IgD-negative memory B cell (primary cell): ENCODE measurements at regions not wholly inside any gene's neighbourhood (a gene's known extent, or its start where the extent isn't known, plus 50 kb on each side); places are given as distances from the start of the nearest gene placed in this dataset.

Experiments
- H3K27ac Mint-ChIP-seq, 3 donors: one replicate each; pipeline ENCODE4 v1.8.0; 2020 to 2022; ENCODE audit warnings: mild to moderate bottlenecking in 3 of 3, mixed read lengths in 3 of 3, moderate library complexity in 1 of 3
- H3K27me3 Mint-ChIP-seq: one replicate; pipeline ENCODE4 v1.8.0; 2021; ENCODE audit warnings: mixed read lengths
- H3K36me3 Mint-ChIP-seq: one replicate; pipeline ENCODE4 v1.8.0; 2020; ENCODE audit warnings: mild to moderate bottlenecking, mixed read lengths
- H3K4me1 Mint-ChIP-seq, 3 donors: one replicate each; pipeline ENCODE4 v1.8.0; 2020 to 2022; ENCODE audit warnings: mixed read lengths in 3 of 3, mild to moderate bottlenecking in 1 of 3
- H3K4me3 Mint-ChIP-seq, 4 donors: one replicate each; pipeline ENCODE4 v1.8.0; 2020 to 2022; ENCODE audit warnings: mild to moderate bottlenecking in 4 of 4, mixed read lengths in 4 of 4, moderate library complexity in 3 of 4
- H3K9me3 Mint-ChIP-seq, 3 donors: one replicate each; pipeline ENCODE4 v1.8.0; 2020 to 2021; ENCODE audit warnings: mixed read lengths in 3 of 3, mild to moderate bottlenecking in 1 of 3

- Mint-ChIP-seq H3K9me3 (peaks cover 0 to 10% (median 0%) of the 10 kb centered on the region in 3 donors), H3K27ac (peak overlapping the region; percentile 64 to 89 (median 76)), H3K4me3 (peak overlapping the region; percentile 7 to 74 (median 72)), H3K36me3 (no peaks in the 10 kb centered on the region), H3K4me1 (peaks cover 22 to 38% (median 32%) of the 10 kb centered on the region in 3 donors), H3K27me3 (no peaks in the 10 kb centered on the region)
Observed at GRCh38 chr13:40445557-40445990, 220.9 kb downstream of the FOXO1 start.

GRCh38 chr13:40446365-40446764 lies 220.1 kb downstream of the FOXO1 start:
- peak overlapping the region; percentile 43 to 83 (median 76) for H3K27ac Mint-ChIP-seq
- H3K4me3 Mint-ChIP-seq = peak overlapping the region in 1 of 4 donors; percentile 28
- H3K36me3 Mint-ChIP-seq = no peaks in the 10 kb centered on the region
- H3K27me3 Mint-ChIP-seq = no peaks in the 10 kb centered on the region
- peaks cover 0 to 10% (median 0%) of the 10 kb centered on the region in 3 donors for H3K9me3 Mint-ChIP-seq
- peaks cover 22 to 37% (median 32%) of the 10 kb centered on the region in 3 donors for H3K4me1 Mint-ChIP-seq

- Mint-ChIP-seq H3K27ac (peak overlapping the region in 1 of 3 donors; percentile 74), H3K4me3 (no peak overlapping the region), H3K27me3 (no peaks in the 10 kb centered on the region), H3K4me1 (peaks cover 26 to 39% (median 32%) of the 10 kb centered on the region in 3 donors), H3K9me3 (peaks cover 0 to 10% (median 0%) of the 10 kb centered on the region in 3 donors), H3K36me3 (no peaks in the 10 kb centered on the region)
Observed at GRCh38 chr13:40447857-40448256, 218.6 kb downstream of the FOXO1 start.

GRCh38 chr13:40452038-40452666 lies 214.3 kb downstream of the FOXO1 start:
- no peak overlapping the region for H3K4me3 Mint-ChIP-seq
- no peaks in the 10 kb centered on the region for H3K36me3 Mint-ChIP-seq
- H3K27me3 Mint-ChIP-seq = no peaks in the 10 kb centered on the region
- H3K27ac Mint-ChIP-seq = no peak overlapping the region
- peaks cover 7 to 12% (median 10%) of the 10 kb centered on the region in 3 donors for H3K4me1 Mint-ChIP-seq
- peaks cover 0 to 10% (median 0%) of the 10 kb centered on the region in 3 donors for H3K9me3 Mint-ChIP-seq

- H3K27me3 Mint-ChIP-seq = no peaks in the 10 kb centered on the region
- H3K36me3 Mint-ChIP-seq = no peaks in the 10 kb centered on the region
- H3K4me3 Mint-ChIP-seq = no peak overlapping the region
- peak overlapping the region in 1 of 3 donors; percentile 10 for H3K27ac Mint-ChIP-seq
- H3K9me3 Mint-ChIP-seq = peaks cover 0 to 10% (median 0%) of the 10 kb centered on the region in 3 donors
- H3K4me1 Mint-ChIP-seq = peaks cover 6 to 10% (median 9%) of the 10 kb centered on the region in 3 donors
Observed at GRCh38 chr13:40452741-40453334, 213.6 kb downstream of the FOXO1 start.

GRCh38 chr13:40453351-40454021 lies 213.0 kb downstream of the FOXO1 start:
- Mint-ChIP-seq H3K27me3 (no peaks in the 10 kb centered on the region), H3K4me3 (no peak overlapping the region), H3K4me1 (peaks cover 5 to 6% (median 6%) of the 10 kb centered on the region in 3 donors), H3K36me3 (no peaks in the 10 kb centered on the region), H3K9me3 (peaks cover 0 to 10% (median 0%) of the 10 kb centered on the region in 3 donors), H3K27ac (peak overlapping the region in 1 of 3 donors; percentile 10)

- Mint-ChIP-seq H3K4me3 (no peak overlapping the region), H3K27ac (no peak overlapping the region), H3K9me3 (no peaks in the 10 kb centered on the region), H3K4me1 (peaks cover 0 to 5% (median 2%) of the 10 kb centered on the region in 3 donors), H3K27me3 (no peaks in the 10 kb centered on the region), H3K36me3 (no peaks in the 10 kb centered on the region)
Observed at GRCh38 chr13:40456397-40456953, 210.0 kb downstream of the FOXO1 start.

- Mint-ChIP-seq H3K27me3 (no peaks in the 10 kb centered on the region), H3K27ac (no peak overlapping the region), H3K36me3 (no peaks in the 10 kb centered on the region), H3K9me3 (no peaks in the 10 kb centered on the region), H3K4me1 (peaks cover 0 to 5% (median under 1%) of the 10 kb centered on the region in 3 donors), H3K4me3 (no peak overlapping the region)
Observed at GRCh38 chr13:40456979-40457553, 209.4 kb downstream of the FOXO1 start.

GRCh38 chr13:40457929-40458719 lies 208.3 kb downstream of the FOXO1 start:
- Mint-ChIP-seq H3K27me3 (no peaks in the 10 kb centered on the region), H3K4me3 (no peak overlapping the region), H3K4me1 (no peaks in the 10 kb centered on the region), H3K36me3 (no peaks in the 10 kb centered on the region), H3K27ac (no peak overlapping the region), H3K9me3 (no peaks in the 10 kb centered on the region)

GRCh38 chr13:40458720-40458990 lies 207.8 kb downstream of the FOXO1 start:
- Mint-ChIP-seq H3K9me3 (no peaks in the 10 kb centered on the region), H3K4me1 (peaks cover 0 to under 1% (median 0%) of the 10 kb centered on the region in 3 donors), H3K36me3 (no peaks in the 10 kb centered on the region), H3K27ac (peak overlapping the region in 1 of 3 donors; percentile 24), H3K4me3 (no peak overlapping the region), H3K27me3 (no peaks in the 10 kb centered on the region)

GRCh38 chr13:40460116-40460515 lies 206.3 kb downstream of the FOXO1 start:
- H3K4me1 Mint-ChIP-seq = peaks cover 10 to 15% (median 14%) of the 10 kb centered on the region in 3 donors
- no peak overlapping the region for H3K4me3 Mint-ChIP-seq
- no peak overlapping the region for H3K27ac Mint-ChIP-seq
- H3K9me3 Mint-ChIP-seq = no peaks in the 10 kb centered on the region
- no peaks in the 10 kb centered on the region for H3K36me3 Mint-ChIP-seq
- peaks cover 10% of the 10 kb centered on the region for H3K27me3 Mint-ChIP-seq

GRCh38 chr13:40464337-40465014 lies 202.0 kb downstream of the FOXO1 start:
- peak overlapping the region in 2 of 4 donors; percentile 30 to 77 for H3K4me3 Mint-ChIP-seq

GRCh38 chr13:40465015-40465390 lies 201.4 kb downstream of the FOXO1 start:
- H3K27me3 Mint-ChIP-seq = peaks cover 10% of the 10 kb centered on the region
- H3K9me3 Mint-ChIP-seq = no peaks in the 10 kb centered on the region
- peak overlapping the region in 1 of 4 donors; percentile 77 for H3K4me3 Mint-ChIP-seq
- H3K36me3 Mint-ChIP-seq = no peaks in the 10 kb centered on the region
- H3K27ac Mint-ChIP-seq = no peak overlapping the region
- peaks cover 11 to 16% (median 14%) of the 10 kb centered on the region in 3 donors for H3K4me1 Mint-ChIP-seq

More at GRCh38 chr13:40464337-40465014, 202.0 kb downstream of the FOXO1 start:
- H3K36me3 Mint-ChIP-seq = no peaks in the 10 kb centered on the region
- no peaks in the 10 kb centered on the region for H3K9me3 Mint-ChIP-seq
- H3K4me1 Mint-ChIP-seq = peaks cover 11 to 16% (median 14%) of the 10 kb centered on the region in 3 donors
- peaks cover 10% of the 10 kb centered on the region for H3K27me3 Mint-ChIP-seq
- H3K27ac Mint-ChIP-seq = no peak overlapping the region

- Mint-ChIP-seq H3K9me3 (no peaks in the 10 kb centered on the region), H3K27ac (no peak overlapping the region), H3K4me1 (peaks cover 13 to 16% (median 14%) of the 10 kb centered on the region in 3 donors), H3K36me3 (peaks cover 2% of the 10 kb centered on the region), H3K27me3 (peaks cover 10% of the 10 kb centered on the region), H3K4me3 (no peak overlapping the region)
Observed at GRCh38 chr13:40466272-40466671, 200.2 kb downstream of the FOXO1 start.
